SK-N-SH (cell line): ENCODE measurements at regions not wholly inside any gene's neighbourhood (a gene's known extent, or its start where the extent isn't known, plus 50 kb on each side); places are given as distances from the start of the nearest gene placed in this dataset.

Source experiments
- CTCF ChIA-PET: fragments of 300-600, 350-600 bp; formaldehyde crosslinking; extraction: SDS; loops from one replicate; lab custom pipeline; 2021; lab: Yijun Ruan, JAX
- POLR2A ChIA-PET: fragments of 350-600 bp; sonication (Branson Sonifier 250); formaldehyde crosslinking; extraction: SDS; loops from one replicate; lab custom pipeline; 2020; ENCODE audit warnings: antibody characterized with exemption, inconsistent platforms; lab: Yijun Ruan, JAX
- DNase-seq: peaks from one replicate; pipeline ENCODE4 v3.0.0; 2012
- H2AFZ ChIP-seq: fragments of 200-600 bp; sonication (generic); 2 replicates; pipeline ENCODE4 v1.8.1; 2016; ENCODE audit warnings: antibody characterized with exemption, mild to moderate bottlenecking, low read depth
- H3F3A ChIP-seq: fragments of 200-600 bp; sonication (generic); replicated peaks from 2 replicates; pipeline ENCODE3; 2016; ENCODE audit warnings: antibody characterized with exemption, mild to moderate bottlenecking; ENCODE audit not compliant: insufficient read depth
- H3K27ac ChIP-seq, 2 experiments: fragments of 200-500 bp in 1 of 2; fragments of 200-600 bp in 1 of 2; sonication (Bioruptor generic) in 1 of 2; sonication (generic), shearing (Covaris generic) in 1 of 2; 2 replicates each; pipeline versions ENCODE4 v1.5.1 to v1.6.1; 2014 to 2016; ENCODE audit warnings: low read depth in 2 of 2, inconsistent platforms in 1 of 2, low read length in 1 of 2, mild to moderate bottlenecking in 1 of 2, mixed read lengths in 1 of 2
- H3K27me3 ChIP-seq: fragments of 200-600 bp; sonication (generic), shearing (Covaris generic); 2 replicates; pipeline ENCODE4 v1.6.1; 2016; ENCODE audit warnings: mixed run types; ENCODE audit not compliant: insufficient read depth
- H3K36me3 ChIP-seq, 2 experiments: fragments of 200-500 bp in 1 of 2; fragments of 200-600 bp in 1 of 2; sonication (Bioruptor generic) in 1 of 2; sonication (generic) in 1 of 2; replicated peaks in 1 of 2; 2 replicates each; pipeline versions ENCODE3 to v1.5.1; 2014 to 2016; ENCODE audit warnings: low read length in 1 of 2, mild to moderate bottlenecking in 1 of 2; ENCODE audit not compliant: insufficient read depth in 2 of 2, control insufficient read depth in 1 of 2
- H3K4me1 ChIP-seq, 2 experiments: fragments of 200-500 bp in 1 of 2; fragments of 200-600 bp in 1 of 2; sonication (Bioruptor generic) in 1 of 2; sonication (generic), shearing (Covaris generic) in 1 of 2; 2 replicates each; pipeline versions ENCODE4 v1.5.1 to v1.6.1; 2014 to 2016; ENCODE audit warnings: low read depth in 1 of 2, low read length in 1 of 2, mixed run types in 1 of 2; ENCODE audit not compliant: insufficient read depth in 2 of 2, control insufficient read depth in 1 of 2
- H3K4me2 ChIP-seq: fragments of 200-600 bp; sonication (generic), shearing (Covaris generic); 2 replicates; pipeline ENCODE4 v1.6.1; 2017; ENCODE audit warnings: mixed run types
- H3K4me3 ChIP-seq, 2 experiments: fragments of 200-500 bp in 1 of 2; fragments of 200-600 bp in 1 of 2; sonication (Bioruptor generic) in 1 of 2; sonication (generic), shearing (Covaris generic) in 1 of 2; 2 replicates each; pipeline versions ENCODE4 v1.5.1 to v1.8.1; 2014 to 2016; ENCODE audit warnings: low read depth in 2 of 2, inconsistent platforms in 1 of 2, low read length in 1 of 2, mild to moderate bottlenecking in 1 of 2, mixed read lengths in 1 of 2, moderate library complexity in 1 of 2
- H3K79me2 ChIP-seq: fragments of 200-600 bp; sonication (generic); 2 replicates; pipeline ENCODE4 v1.8.1; 2017; ENCODE audit warnings: mild to moderate bottlenecking; ENCODE audit not compliant: insufficient read depth
- H3K9ac ChIP-seq: fragments of 200-600 bp; sonication (generic); 2 replicates; pipeline ENCODE4 v1.6.1; 2017; ENCODE audit warnings: mixed run types
- H3K9me2 ChIP-seq: fragments of 200-600 bp; sonication (generic); 2 replicates; pipeline ENCODE4 v1.6.1; 2017; ENCODE audit warnings: mixed run types
- H3K9me3 ChIP-seq: fragments of 200-600 bp; sonication (generic); 2 replicates; pipeline ENCODE4 v1.6.1; 2017; ENCODE audit warnings: mixed run types, mild to moderate bottlenecking, moderate library complexity
- H4K20me1 ChIP-seq: fragments of 200-600 bp; sonication (generic); 2 replicates; pipeline ENCODE4 v1.6.1; 2017; ENCODE audit warnings: mild to moderate bottlenecking, mixed run types; ENCODE audit not compliant: insufficient read depth
- CTCF ChIP-seq: fragments of 200-600 bp; sonication (generic); IDR thresholded peaks from 2 replicates; pipeline ENCODE4 v1.6.1; 2017; ENCODE audit warnings: antibody characterized with exemption, mild to moderate bottlenecking, moderate library complexity
- ELF1 ChIP-seq: IDR thresholded peaks from 2 replicates; pipeline ENCODE4 v1.4.0; 2012
- EP300 ChIP-seq, 2 experiments: IDR thresholded peaks; 2 replicates each; pipeline versions ENCODE4 v1.4.0 to v1.6.1; 2012; ENCODE audit warnings: borderline replicate concordance in 1 of 2, low read depth in 1 of 2, low read length in 1 of 2
- FOSL2 ChIP-seq: IDR thresholded peaks from 2 replicates; pipeline ENCODE4 v1.4.0; 2012; ENCODE audit warnings: low read depth, mild to moderate bottlenecking, moderate library complexity, borderline replicate concordance
- FOXM1 ChIP-seq: IDR thresholded peaks from 2 replicates; pipeline ENCODE4 v1.4.0; 2012; ENCODE audit warnings: low read depth, mild to moderate bottlenecking
- JUND ChIP-seq: IDR thresholded peaks from 2 replicates; pipeline ENCODE4 v1.4.0; 2012
- MAX ChIP-seq: IDR thresholded peaks from 2 replicates; pipeline ENCODE4 v1.4.0; 2012; ENCODE audit warnings: low read depth
- MXI1 ChIP-seq: IDR thresholded peaks from 2 replicates; pipeline ENCODE4 v1.6.1; 2012; ENCODE audit warnings: mild to moderate bottlenecking, low read depth, low read length, improper control_type of control experiment
- NFIC ChIP-seq: IDR thresholded peaks from 2 replicates; pipeline ENCODE4 v1.4.0; 2012; ENCODE audit warnings: borderline replicate concordance
- NRF1 ChIP-seq: IDR thresholded peaks from 2 replicates; pipeline ENCODE4 v1.6.1; 2012; ENCODE audit warnings: low read depth, mild to moderate bottlenecking, low read length
- POLR2AphosphoS5 ChIP-seq: IDR thresholded peaks from 2 replicates; pipeline ENCODE4 v1.6.1; 2012; ENCODE audit warnings: low read depth, low read length
- RFX5 ChIP-seq: IDR thresholded peaks from 2 replicates; pipeline ENCODE4 v1.6.1; 2012; ENCODE audit warnings: mild to moderate bottlenecking, improper control_type of control experiment, low read length
- SIN3A ChIP-seq: IDR thresholded peaks from 2 replicates; pipeline ENCODE4 v1.6.1; 2012; ENCODE audit warnings: low read depth, mild to moderate bottlenecking, low read length, moderate library complexity, borderline replicate concordance
- SMC3 ChIP-seq: IDR thresholded peaks from 2 replicates; pipeline ENCODE4 v1.6.1; 2012; ENCODE audit warnings: low read depth, low read length, improper control_type of control experiment
- TAF1 ChIP-seq: IDR thresholded peaks from 2 replicates; pipeline ENCODE4 v1.6.1; 2012; ENCODE audit warnings: low read depth, mild to moderate bottlenecking, low read length, moderate library complexity, borderline replicate concordance
- USF2 ChIP-seq: fragments of 150-350 bp; IDR thresholded peaks from 2 replicates; pipeline ENCODE4 v1.6.1; 2017; ENCODE audit warnings: antibody characterized with exemption, low read length, low read depth, borderline replicate concordance
- ZBTB33 ChIP-seq: IDR thresholded peaks from 2 replicates; pipeline ENCODE4 v1.4.0; 2012; ENCODE audit warnings: low read depth, borderline replicate concordance
- WGBS: methylation state at CpG from one replicate; pipeline ENCODE4 v1.1.6; 2017; ENCODE audit warnings: low lambda C conversion rate; 5-methylcytosine and 5-hydroxymethylcytosine counted together
- TF ChIP-seq, protein P1 (sequence below): IDR thresholded peaks from 2 replicates; pipeline ENCODE4; 2012
- TF ChIP-seq, protein P2 (sequence below): fragments of 150-350 bp; IDR thresholded peaks from 2 replicates; pipeline ENCODE4 v1.6.1; 2016; ENCODE audit warnings: mild to moderate bottlenecking, low read depth, low read length

GRCh38 chr9:93891050-93891449 lies 64.1 kb downstream of the BARX1 start:
- Histone ChIP-seq H3K4me2 (no peak overlapping the region), H3K27ac (no peak overlapping the region), H3K9ac (no peak overlapping the region), H3K9me2 (no peaks in the 10 kb centered on the region)
- DNase-seq: no peak
- WGBS: 33% methylated on average over 6 of the region's 6 CpGs
- POLR2A ChIA-PET: no interaction called here
- TF ChIP-seq MXI1 (no peak), FOSL2 (no peak), RFX5 (no peak)
- TF ChIP-seq, all 33 proteins: peak for 0
- H2AFZ ChIP-seq: no peak overlapping the region
- H3K36me3 ChIP-seq: no peaks in the 10 kb centered on the region
- no peaks in the 10 kb centered on the region for H4K20me1 ChIP-seq
- H3K4me1 ChIP-seq: peaks cover 0 to 9% of the 10 kb centered on the region in 2 experiments; a peak in 1 of 4 replicates
- H3K4me3 ChIP-seq: no peak overlapping the region
- H3K27me3 ChIP-seq: no peaks in the 10 kb centered on the region
- no peaks in the 10 kb centered on the region for H3K9me3 ChIP-seq
- CTCF ChIA-PET: no interaction called here
- H3K79me2 ChIP-seq: no peaks in the 10 kb centered on the region
- H3F3A ChIP-seq: no peaks in the 10 kb centered on the region

GRCh38 chr9:93890436-93890935 lies 64.7 kb downstream of the BARX1 start:
- Histone ChIP-seq H4K20me1 (no peaks in the 10 kb centered on the region), H3K9me2 (no peaks in the 10 kb centered on the region), H3K27me3 (no peaks in the 10 kb centered on the region), H3K36me3 (no peaks in the 10 kb centered on the region), H3K4me1 (peaks cover 0 to 4% of the 10 kb centered on the region in 2 experiments; a peak in 1 of 4 replicates), H3K9me3 (no peaks in the 10 kb centered on the region), H3F3A (no peaks in the 10 kb centered on the region), H2AFZ (no peak overlapping the region), H3K9ac (no peak overlapping the region), H3K4me3 (no peak overlapping the region), H3K27ac (no peak overlapping the region), H3K79me2 (no peaks in the 10 kb centered on the region), H3K4me2 (no peak overlapping the region)
- ChIA-PET POLR2A (no interaction called here), CTCF (no interaction called here)
- 17% methylated on average over 1 of the region's 2 CpGs for WGBS
- DNase-seq: no peak
- TF ChIP-seq NRF1 (no peak), RFX5 (no peak), ELF1 (no peak), EP300 (IDR thresholded peaks at IDR 0.05; ENCODE audit: borderline replicate concordance in 1 of 2, low read depth in 1 of 2, low read length in 1 of 2) (no peak), NFIC (no peak), CTCF (no peak), SMC3 (no peak), FOSL2 (no peak), USF2 (no peak), FOXM1 (no peak), SIN3A (no peak), POLR2AphosphoS5 (no peak), JUND (no peak), MAX (no peak), ZBTB33 (no peak), TAF1 (no peak), MXI1 (no peak)
- TF ChIP-seq, protein P1, sequence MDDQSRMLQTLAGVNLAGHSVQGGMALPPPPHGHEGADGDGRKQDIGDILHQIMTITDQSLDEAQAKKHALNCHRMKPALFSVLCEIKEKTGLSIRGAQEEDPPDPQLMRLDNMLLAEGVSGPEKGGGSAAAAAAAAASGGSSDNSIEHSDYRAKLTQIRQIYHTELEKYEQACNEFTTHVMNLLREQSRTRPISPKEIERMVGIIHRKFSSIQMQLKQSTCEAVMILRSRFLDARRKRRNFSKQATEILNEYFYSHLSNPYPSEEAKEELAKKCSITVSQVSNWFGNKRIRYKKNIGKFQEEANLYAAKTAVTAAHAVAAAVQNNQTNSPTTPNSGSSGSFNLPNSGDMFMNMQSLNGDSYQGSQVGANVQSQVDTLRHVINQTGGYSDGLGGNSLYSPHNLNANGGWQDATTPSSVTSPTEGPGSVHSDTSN: no peak
- TF ChIP-seq, protein P2, sequence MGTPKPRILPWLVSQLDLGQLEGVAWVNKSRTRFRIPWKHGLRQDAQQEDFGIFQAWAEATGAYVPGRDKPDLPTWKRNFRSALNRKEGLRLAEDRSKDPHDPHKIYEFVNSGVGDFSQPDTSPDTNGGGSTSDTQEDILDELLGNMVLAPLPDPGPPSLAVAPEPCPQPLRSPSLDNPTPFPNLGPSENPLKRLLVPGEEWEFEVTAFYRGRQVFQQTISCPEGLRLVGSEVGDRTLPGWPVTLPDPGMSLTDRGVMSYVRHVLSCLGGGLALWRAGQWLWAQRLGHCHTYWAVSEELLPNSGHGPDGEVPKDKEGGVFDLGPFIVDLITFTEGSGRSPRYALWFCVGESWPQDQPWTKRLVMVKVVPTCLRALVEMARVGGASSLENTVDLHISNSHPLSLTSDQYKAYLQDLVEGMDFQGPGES: no peak
